Pons (tissue), 1 donor: ENCODE measurements at regions not wholly inside any gene's neighbourhood (a gene's known extent, or its start where the extent isn't known, plus 50 kb on each side); places are given as distances from the start of the nearest gene placed in this dataset.
"Not testable (repeated sequence)": the region's sequence is repeated elsewhere in the genome, so short reads cannot be mapped to it uniquely, and the experiment has no call there.

Experiments
- DNase-seq: peaks from one replicate; pipeline ENCODE4 v3.0.0-alpha.2; 2016; ENCODE audit warnings: low spot score

GRCh38 chr15:81899730-81900129, 146.1 kb downstream of the MEX3B start:
- DNase-seq: no peak

- no peak for DNase-seq
These were observed 146.8 kb downstream of the MEX3B start for GRCh38 chr15:81899024-81899423.

- DNase-seq: no peak
These were observed 148.7 kb downstream of the MEX3B start for GRCh38 chr15:81897057-81897677.

GRCh38 chr15:81896356-81896755, 149.5 kb downstream of the MEX3B start:
- no peak for DNase-seq

- DNase-seq: no peak
These were observed 150.1 kb downstream of the MEX3B start for GRCh38 chr15:81895723-81896122.

- no peak for DNase-seq
These were observed 151.8 kb downstream of the MEX3B start for GRCh38 chr15:81894061-81894460.

- DNase-seq: no peak
These were observed 152.5 kb downstream of the MEX3B start for GRCh38 chr15:81893182-81893835.

- no peak for DNase-seq
These were observed 155.3 kb downstream of the MEX3B start for GRCh38 chr15:81890496-81890895.

- DNase-seq: no peak
These were observed 156.3 kb downstream of the MEX3B start for GRCh38 chr15:81889485-81889881.

GRCh38 chr15:81888748-81889484, 156.9 kb downstream of the MEX3B start:
- DNase-seq: no peak

- DNase-seq: no peak
These were observed 157.9 kb downstream of the MEX3B start for GRCh38 chr15:81887912-81888311.

GRCh38 chr15:81887188-81887587, 158.6 kb downstream of the MEX3B start:
- not testable (repeated sequence) for DNase-seq

- DNase-seq: no peak
These were observed 159.2 kb downstream of the MEX3B start for GRCh38 chr15:81886591-81886990.

- no peak for DNase-seq
These were observed 159.7 kb downstream of the MEX3B start for GRCh38 chr15:81886080-81886479.

GRCh38 chr15:81885135-81885534, 160.7 kb downstream of the MEX3B start:
- DNase-seq: no peak

- DNase-seq: no peak
These were observed 163.3 kb downstream of the MEX3B start for GRCh38 chr15:81882504-81882903.

GRCh38 chr15:81880833-81881232, 165.0 kb downstream of the MEX3B start:
- DNase-seq: no peak

GRCh38 chr15:81880314-81880713, 165.5 kb downstream of the MEX3B start:
- DNase-seq: no peak

- DNase-seq: not testable (repeated sequence)
These were observed 170.1 kb downstream of the MEX3B start for GRCh38 chr15:81875717-81876116.

GRCh38 chr15:81870746-81871106, 175.1 kb downstream of the MEX3B start:
- not testable (repeated sequence) for DNase-seq

GRCh38 chr15:81870062-81870745, 175.6 kb downstream of the MEX3B start:
- not testable (repeated sequence) for DNase-seq

GRCh38 chr15:81869161-81869954, 176.5 kb downstream of the MEX3B start:
- DNase-seq: no peak
